ENCODE measurements at regions not wholly inside any gene's neighbourhood (a gene's known extent, or its start where the extent isn't known, plus 50 kb on each side); places are given as distances from the start of the nearest gene placed in this dataset.

- TF ChIP-seq CTCF (conservative IDR thresholded peaks at IDR 0.05; ENCODE audit: low read depth, low read length) = no peak
- no peak for TF ChIP-seq EZH2 (IDR thresholded peaks at IDR 0.05; ENCODE audit: borderline replicate concordance, low read depth, low read length, poor library complexity, severe bottlenecking)
Observed at GRCh38 chr12:9509464-9510161, 98.1 kb downstream of the KLRB1 start.

All from A673 (cell line).